AG10803 (cell line): ENCODE measurements at regions not wholly inside any gene's neighbourhood (a gene's known extent, or its start where the extent isn't known, plus 50 kb on each side); places are given as distances from the start of the nearest gene placed in this dataset.

Source experiments
- DNase-seq: peaks from one replicate; pipeline ENCODE4 v3.0.0; 2010; ENCODE audit warnings: low read depth
- H3K4me3 ChIP-seq: 2 replicates; pipeline ENCODE4 v1.5.1; 2011; ENCODE audit warnings: mild to moderate bottlenecking, low read length, control low read depth
- CTCF ChIP-seq: conservative IDR thresholded peaks from 2 replicates; pipeline ENCODE4 v1.5.1; 2011; ENCODE audit warnings: mild to moderate bottlenecking, low read length, control low read depth, inconsistent platforms

- TF ChIP-seq CTCF, result no peak
- DNase-seq, result no peak
- H3K4me3 ChIP-seq, result no peak overlapping the region
These were observed 316.6 kb upstream of the TGFBR2 start for GRCh38 chr3:30289766-30290165.

GRCh38 chr3:30290479-30290878 is 315.9 kb upstream of the TGFBR2 start:
- no peak for TF ChIP-seq CTCF
- no peak overlapping the region for H3K4me3 ChIP-seq
- no peak for DNase-seq

- TF ChIP-seq CTCF, result no peak
- H3K4me3 ChIP-seq, result no peak overlapping the region
- peak; percentile 71 for DNase-seq
These were observed 314.1 kb upstream of the TGFBR2 start for GRCh38 chr3:30292192-30292893.

- no peak for TF ChIP-seq CTCF
- no peak for DNase-seq
- H3K4me3 ChIP-seq, result no peak overlapping the region
These were observed 312.7 kb upstream of the TGFBR2 start for GRCh38 chr3:30293621-30294240.

GRCh38 chr3:30294241-30294667 is 312.1 kb upstream of the TGFBR2 start:
- TF ChIP-seq CTCF, result no peak
- no peak overlapping the region for H3K4me3 ChIP-seq
- DNase-seq, result peak; percentile 45

- no peak for DNase-seq
- no peak overlapping the region for H3K4me3 ChIP-seq
- no peak for TF ChIP-seq CTCF
These were observed 309.3 kb upstream of the TGFBR2 start for GRCh38 chr3:30297112-30297511.
